VCaP (cell line): ENCODE measurements at regions not wholly inside any gene's neighbourhood (a gene's known extent, or its start where the extent isn't known, plus 50 kb on each side); places are given as distances from the start of the nearest gene placed in this dataset.

ENCODE experiments used
- H3K27ac ChIP-seq: fragments of 450-650 bp; 2 replicates; pipeline ENCODE4 v1.5.1; 2017
- TF ChIP-seq, protein P1 (sequence below): fragments of 450-650 bp; conservative IDR thresholded peaks from 2 replicates; pipeline ENCODE4 v1.5.1; 2017; ENCODE audit warnings: mild to moderate bottlenecking, moderate library complexity

DNA sequence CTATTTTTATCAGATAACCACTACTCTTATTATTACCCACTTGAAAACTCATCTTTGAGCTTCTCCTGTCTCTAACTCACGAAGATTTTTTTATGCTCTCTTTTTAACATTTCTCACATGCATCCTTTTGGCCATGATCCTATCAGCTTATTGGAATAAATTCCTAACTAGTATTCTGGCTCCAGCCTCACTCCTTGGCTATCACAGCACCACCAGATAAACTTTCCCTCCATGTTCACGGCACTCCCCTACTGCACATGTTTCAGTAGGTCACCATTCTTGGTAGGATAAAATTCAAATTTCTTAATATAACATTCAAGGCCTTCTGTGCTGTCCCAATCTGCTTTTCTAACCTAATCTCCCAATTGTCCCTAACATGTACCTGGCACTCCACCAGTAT is 186.6 kb upstream of the UBASH3B start:
- no peak overlapping the region for H3K27ac ChIP-seq
- TF ChIP-seq, protein P1, sequence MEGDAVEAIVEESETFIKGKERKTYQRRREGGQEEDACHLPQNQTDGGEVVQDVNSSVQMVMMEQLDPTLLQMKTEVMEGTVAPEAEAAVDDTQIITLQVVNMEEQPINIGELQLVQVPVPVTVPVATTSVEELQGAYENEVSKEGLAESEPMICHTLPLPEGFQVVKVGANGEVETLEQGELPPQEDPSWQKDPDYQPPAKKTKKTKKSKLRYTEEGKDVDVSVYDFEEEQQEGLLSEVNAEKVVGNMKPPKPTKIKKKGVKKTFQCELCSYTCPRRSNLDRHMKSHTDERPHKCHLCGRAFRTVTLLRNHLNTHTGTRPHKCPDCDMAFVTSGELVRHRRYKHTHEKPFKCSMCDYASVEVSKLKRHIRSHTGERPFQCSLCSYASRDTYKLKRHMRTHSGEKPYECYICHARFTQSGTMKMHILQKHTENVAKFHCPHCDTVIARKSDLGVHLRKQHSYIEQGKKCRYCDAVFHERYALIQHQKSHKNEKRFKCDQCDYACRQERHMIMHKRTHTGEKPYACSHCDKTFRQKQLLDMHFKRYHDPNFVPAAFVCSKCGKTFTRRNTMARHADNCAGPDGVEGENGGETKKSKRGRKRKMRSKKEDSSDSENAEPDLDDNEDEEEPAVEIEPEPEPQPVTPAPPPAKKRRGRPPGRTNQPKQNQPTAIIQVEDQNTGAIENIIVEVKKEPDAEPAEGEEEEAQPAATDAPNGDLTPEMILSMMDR = no peak

DNA sequence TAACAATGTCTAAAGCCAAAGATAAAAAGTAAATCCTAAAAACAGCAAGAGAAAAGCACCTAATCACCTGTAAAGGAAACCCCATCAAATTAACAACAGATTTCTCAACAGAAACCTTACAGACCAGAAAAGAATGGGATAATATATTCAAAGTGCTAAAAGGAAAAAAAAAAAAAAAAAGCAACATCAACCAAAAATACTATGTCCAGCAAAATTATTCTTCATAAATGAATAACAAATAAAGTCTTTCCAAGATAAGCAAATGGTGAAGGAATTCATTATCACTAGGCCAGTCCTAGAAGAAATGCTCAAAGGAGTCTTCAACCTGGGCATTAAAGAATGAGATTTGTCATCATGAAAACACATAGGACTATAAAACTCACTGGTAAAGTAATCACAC is 192.0 kb upstream of the UBASH3B start:
- H3K27ac ChIP-seq = no peak overlapping the region
- TF ChIP-seq, protein P1 = no peak

DNA sequence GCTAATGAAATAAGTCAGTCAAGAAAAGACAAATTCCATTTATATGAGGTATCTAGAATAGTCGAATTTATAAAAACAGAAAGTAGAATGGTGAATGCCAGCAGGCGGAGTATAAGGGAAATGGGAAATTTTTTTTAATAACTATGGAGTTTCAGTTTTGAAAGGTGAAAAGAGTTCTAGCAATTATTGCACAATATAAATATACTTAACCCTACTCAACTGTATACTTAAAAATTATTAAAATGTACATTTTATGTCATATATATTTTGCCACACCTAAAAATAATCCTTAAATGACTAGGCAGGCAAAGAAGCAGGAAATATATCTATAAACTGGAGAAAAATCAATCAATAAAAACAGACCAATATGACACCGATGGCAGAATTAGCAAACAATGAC is 196.5 kb upstream of the UBASH3B start:
- TF ChIP-seq, protein P1 = no peak
- no peak overlapping the region for H3K27ac ChIP-seq

DNA sequence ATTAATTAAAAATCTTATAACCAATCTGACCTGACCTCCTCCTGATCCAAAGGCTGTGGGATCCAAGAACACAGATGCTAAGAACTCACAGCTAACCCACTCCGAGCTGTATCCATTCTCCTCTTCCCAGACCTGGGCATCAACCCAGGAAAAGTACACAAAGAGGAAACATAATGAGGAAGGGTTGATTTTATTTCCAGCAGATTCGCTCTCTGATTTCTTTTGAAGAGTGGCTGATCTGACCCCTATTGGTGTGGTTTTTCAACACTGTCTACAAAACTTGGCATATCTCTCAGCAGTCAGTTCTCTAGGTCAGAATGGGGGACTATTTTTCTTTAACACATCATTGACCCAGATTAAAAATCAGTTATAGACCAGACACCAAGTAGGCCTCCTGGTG is 201.9 kb upstream of the UBASH3B start:
- H3K27ac ChIP-seq = no peak overlapping the region
- TF ChIP-seq, protein P1 = no peak

DNA sequence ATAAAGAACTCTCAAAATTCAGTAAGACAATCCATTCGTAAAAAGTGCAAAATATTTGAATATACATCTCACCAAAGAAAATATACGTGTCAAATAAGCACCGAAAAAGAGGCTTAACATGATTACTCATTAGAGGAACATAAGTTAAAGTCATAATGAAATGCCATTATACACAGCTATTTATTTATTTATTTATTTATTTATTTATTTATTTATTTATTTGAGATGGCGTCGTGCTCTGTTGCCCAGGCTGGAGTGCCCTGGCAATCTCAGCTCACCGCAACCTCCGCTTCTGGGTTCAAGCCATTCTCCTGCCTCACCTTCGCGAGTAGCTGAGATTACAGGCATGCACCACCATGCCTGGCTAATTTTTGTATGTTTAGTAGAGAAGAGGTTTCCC is 203.6 kb upstream of the UBASH3B start:
- H3K27ac ChIP-seq = no peak overlapping the region
- TF ChIP-seq, protein P1 = no peak

DNA sequence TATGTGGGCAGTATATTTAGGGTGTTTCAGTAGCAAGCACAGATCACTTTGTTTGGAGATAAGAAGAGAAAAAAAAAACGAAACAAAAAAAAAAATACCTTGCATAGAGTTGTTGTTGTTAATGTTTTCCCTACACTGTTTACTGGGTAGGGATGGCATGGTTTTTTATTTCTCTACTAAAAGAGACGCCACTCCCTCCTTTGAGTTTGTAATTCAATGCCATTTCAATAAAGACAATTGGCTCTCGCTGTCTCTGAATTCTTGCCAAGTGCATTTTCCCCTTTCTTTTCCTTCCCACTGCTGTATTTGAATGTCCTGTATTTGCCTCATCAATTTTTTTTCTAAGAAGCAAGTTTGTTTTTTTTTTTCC is 213.9 kb upstream of the UBASH3B start:
- TF ChIP-seq, protein P1 = no peak
- no peak overlapping the region for H3K27ac ChIP-seq

DNA sequence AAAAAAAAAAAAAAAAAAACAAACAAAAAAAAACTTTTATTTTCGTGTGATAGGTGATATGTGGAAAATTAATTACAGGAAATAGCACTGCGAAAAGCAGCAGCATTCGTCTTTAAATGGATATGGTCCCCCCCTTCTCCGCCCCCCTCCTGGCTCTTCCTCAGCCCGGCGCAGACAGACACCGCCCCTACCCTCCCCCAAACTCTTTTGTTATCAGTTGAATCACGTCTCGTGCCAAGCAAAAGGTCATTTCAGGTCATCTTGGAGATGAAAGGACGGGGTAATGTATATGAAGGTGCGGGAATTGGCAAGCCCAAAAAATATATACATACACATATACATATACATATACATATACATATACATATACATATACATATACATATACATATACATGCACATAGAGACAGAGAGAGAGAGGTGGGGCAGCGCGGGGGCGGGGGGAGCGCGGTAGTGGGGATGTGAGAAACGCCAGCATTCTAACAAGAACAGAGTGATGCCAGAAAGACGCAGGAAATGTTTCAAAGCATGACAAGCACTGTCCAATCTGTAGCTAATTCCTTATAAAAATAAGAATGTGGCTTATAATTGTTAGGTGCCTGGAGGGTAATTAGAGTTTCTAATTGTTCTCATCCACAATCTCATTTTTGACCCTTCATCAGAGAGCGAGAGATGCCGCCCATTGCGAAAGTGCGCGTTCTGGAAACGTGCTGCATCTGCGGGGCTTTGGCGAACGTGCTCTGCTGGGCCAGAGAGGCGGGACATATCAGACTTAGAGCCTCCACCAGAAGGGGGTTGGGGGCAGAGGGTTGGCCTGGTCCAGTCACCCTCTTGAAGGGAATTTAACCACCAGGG is 214.5 kb upstream of the UBASH3B start:
- TF ChIP-seq, protein P1 = no peak
- H3K27ac ChIP-seq = no peak overlapping the region
